ENCODE measurements at regions not wholly inside any gene's neighbourhood (a gene's known extent, or its start where the extent isn't known, plus 50 kb on each side); places are given as distances from the start of the nearest gene placed in this dataset.
"Not testable (repeated sequence)": the region's sequence is repeated elsewhere in the genome, so short reads cannot be mapped to it uniquely, and the experiment has no call there.

GRCh38 chr7:35915247-35915955 lies 114.5 kb downstream of the SEPTIN7 start:
- H3K4me3 ChIP-seq (ENCODE audit: low read length in 2 of 2); H3K36me3 ChIP-seq (ENCODE audit: control insufficient read depth in 1 of 2, insufficient read depth in 2 of 2, low read length in 1 of 2); H3K27me3 ChIP-seq (ENCODE audit: control insufficient read depth in 1 of 2, insufficient read depth in 2 of 2, low read length in 1 of 2); DNase-seq; H3K4me1 ChIP-seq (ENCODE audit: control insufficient read depth in 1 of 2, insufficient read depth in 2 of 2, low read length in 2 of 2); H3K9me3 ChIP-seq (ENCODE audit: control insufficient read depth, low read length); ATAC-seq (ENCODE audit: low FRiP score); H3K27ac ChIP-seq (ENCODE audit: low read depth in 1 of 2, low read length in 2 of 2): not testable (repeated sequence)
- 75 to 78% methylated on average over 6 of the region's 6 CpGs for WGBS, 2 donors
- intact Hi-C loops (cut with DNase I): loop anchor here (5.0 kb wide), 2 partner anchors 57 to 402 kb away; no protein-coding TSS in a partner anchor

GRCh38 chr7:35918217-35918616 lies 117.4 kb downstream of the SEPTIN7 start:
- WGBS, 2 donors: 53 to 72% methylated on average over 8 to 10 of the region's 10 CpGs
- not testable (repeated sequence) for ATAC-seq (ENCODE audit: low FRiP score)
- intact Hi-C loops (cut with DNase I): loop anchor here (5.0 kb wide), 2 partner anchors 54 to 399 kb away; no protein-coding TSS in a partner anchor

GRCh38 chr7:35919607-35920006 lies 118.8 kb downstream of the SEPTIN7 start:
- H3K27me3 ChIP-seq (ENCODE audit: control insufficient read depth in 1 of 2, insufficient read depth in 2 of 2, low read length in 1 of 2); ATAC-seq (ENCODE audit: low FRiP score); H3K9me3 ChIP-seq (ENCODE audit: control insufficient read depth, low read length); DNase-seq; H3K36me3 ChIP-seq (ENCODE audit: control insufficient read depth in 1 of 2, insufficient read depth in 2 of 2, low read length in 1 of 2); H3K4me3 ChIP-seq (ENCODE audit: low read length in 2 of 2); H3K4me1 ChIP-seq (ENCODE audit: control insufficient read depth in 1 of 2, insufficient read depth in 2 of 2, low read length in 2 of 2); H3K27ac ChIP-seq (ENCODE audit: low read depth in 1 of 2, low read length in 2 of 2): not testable (repeated sequence)
- intact Hi-C loops (cut with DNase I): loop anchor here (5.0 kb wide), 2 partner anchors 53 to 398 kb away; no protein-coding TSS in a partner anchor
- WGBS, 2 donors: 23 to 26% methylated on average over 5 to 6 of the region's 6 CpGs

More at GRCh38 chr7:35918217-35918616, 117.4 kb downstream of the SEPTIN7 start:
- DNase-seq; H3K4me1 ChIP-seq (ENCODE audit: control insufficient read depth in 1 of 2, insufficient read depth in 2 of 2, low read length in 2 of 2); H3K36me3 ChIP-seq (ENCODE audit: control insufficient read depth in 1 of 2, insufficient read depth in 2 of 2, low read length in 1 of 2); H3K27me3 ChIP-seq (ENCODE audit: control insufficient read depth in 1 of 2, insufficient read depth in 2 of 2, low read length in 1 of 2); H3K27ac ChIP-seq (ENCODE audit: low read depth in 1 of 2, low read length in 2 of 2); H3K4me3 ChIP-seq (ENCODE audit: low read length in 2 of 2); H3K9me3 ChIP-seq (ENCODE audit: control insufficient read depth, low read length): not testable (repeated sequence)

GRCh38 chr7:35921338-35921737 lies 120.5 kb downstream of the SEPTIN7 start:
- H3K4me1 ChIP-seq (ENCODE audit: control insufficient read depth in 1 of 2, insufficient read depth in 2 of 2, low read length in 2 of 2); H3K27ac ChIP-seq (ENCODE audit: low read depth in 1 of 2, low read length in 2 of 2); H3K27me3 ChIP-seq (ENCODE audit: control insufficient read depth in 1 of 2, insufficient read depth in 2 of 2, low read length in 1 of 2); H3K4me3 ChIP-seq (ENCODE audit: low read length in 2 of 2); ATAC-seq (ENCODE audit: low FRiP score); H3K9me3 ChIP-seq (ENCODE audit: control insufficient read depth, low read length); DNase-seq; intact Hi-C loops (cut with DNase I); H3K36me3 ChIP-seq (ENCODE audit: control insufficient read depth in 1 of 2, insufficient read depth in 2 of 2, low read length in 1 of 2): not testable (repeated sequence)
- 84% methylated on average over 5 of the region's 5 CpGs for WGBS, 2 donors

GRCh38 chr7:35924668-35925067 lies 123.8 kb downstream of the SEPTIN7 start:
- H3K36me3 ChIP-seq (ENCODE audit: control insufficient read depth in 1 of 2, insufficient read depth in 2 of 2, low read length in 1 of 2); H3K4me3 ChIP-seq (ENCODE audit: low read length in 2 of 2); DNase-seq; H3K9me3 ChIP-seq (ENCODE audit: control insufficient read depth, low read length); intact Hi-C loops (cut with DNase I); H3K27ac ChIP-seq (ENCODE audit: low read depth in 1 of 2, low read length in 2 of 2); H3K4me1 ChIP-seq (ENCODE audit: control insufficient read depth in 1 of 2, insufficient read depth in 2 of 2, low read length in 2 of 2); H3K27me3 ChIP-seq (ENCODE audit: control insufficient read depth in 1 of 2, insufficient read depth in 2 of 2, low read length in 1 of 2): not testable (repeated sequence)
- ATAC-seq (ENCODE audit: low FRiP score): peak; percentile 73
- WGBS, 2 donors: 60 to 74% methylated on average over 7 of the region's 7 CpGs

- H3K27ac ChIP-seq (ENCODE audit: low read depth in 1 of 2, low read length in 2 of 2); DNase-seq; H3K27me3 ChIP-seq (ENCODE audit: control insufficient read depth in 1 of 2, insufficient read depth in 2 of 2, low read length in 1 of 2); H3K4me3 ChIP-seq (ENCODE audit: low read length in 2 of 2); intact Hi-C loops (cut with DNase I); H3K36me3 ChIP-seq (ENCODE audit: control insufficient read depth in 1 of 2, insufficient read depth in 2 of 2, low read length in 1 of 2); H3K9me3 ChIP-seq (ENCODE audit: control insufficient read depth, low read length); H3K4me1 ChIP-seq (ENCODE audit: control insufficient read depth in 1 of 2, insufficient read depth in 2 of 2, low read length in 2 of 2); ATAC-seq (ENCODE audit: low FRiP score): not testable (repeated sequence)
- WGBS, 2 donors: 87 to 91% methylated on average over 8 of the region's 9 CpGs
Observed at GRCh38 chr7:35926966-35927365, 126.1 kb downstream of the SEPTIN7 start.

- ATAC-seq (ENCODE audit: low FRiP score); H3K4me1 ChIP-seq (ENCODE audit: control insufficient read depth in 1 of 2, insufficient read depth in 2 of 2, low read length in 2 of 2); DNase-seq; H3K9me3 ChIP-seq (ENCODE audit: control insufficient read depth, low read length); intact Hi-C loops (cut with DNase I); H3K27me3 ChIP-seq (ENCODE audit: control insufficient read depth in 1 of 2, insufficient read depth in 2 of 2, low read length in 1 of 2); H3K36me3 ChIP-seq (ENCODE audit: control insufficient read depth in 1 of 2, insufficient read depth in 2 of 2, low read length in 1 of 2); H3K27ac ChIP-seq (ENCODE audit: low read depth in 1 of 2, low read length in 2 of 2); H3K4me3 ChIP-seq (ENCODE audit: low read length in 2 of 2): not testable (repeated sequence)
Observed at GRCh38 chr7:35931134-35931533, 130.3 kb downstream of the SEPTIN7 start.

DNA sequence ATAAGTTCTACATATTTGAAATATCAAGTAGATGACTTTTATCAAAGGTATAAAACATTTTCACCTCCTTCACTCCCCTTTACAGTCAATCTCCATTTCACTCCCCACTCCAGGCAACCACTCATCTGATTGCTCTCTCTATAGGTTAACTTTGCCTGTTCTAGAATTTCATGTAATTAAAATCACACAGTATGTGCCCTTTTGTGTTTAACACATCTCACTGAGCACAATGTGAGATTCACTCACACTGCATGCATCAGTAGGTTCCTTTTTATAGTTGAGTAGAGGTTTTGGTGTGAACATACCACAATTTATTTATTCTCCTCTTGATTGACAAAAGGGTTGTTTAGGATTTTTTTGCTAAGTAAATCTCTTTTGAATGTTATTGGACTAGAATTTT lies 130.7 kb downstream of the SEPTIN7 start:
- H3K4me3 ChIP-seq (ENCODE audit: low read length in 2 of 2); H3K27ac ChIP-seq (ENCODE audit: low read depth in 1 of 2, low read length in 2 of 2); intact Hi-C loops (cut with DNase I); DNase-seq; H3K4me1 ChIP-seq (ENCODE audit: control insufficient read depth in 1 of 2, insufficient read depth in 2 of 2, low read length in 2 of 2); H3K27me3 ChIP-seq (ENCODE audit: control insufficient read depth in 1 of 2, insufficient read depth in 2 of 2, low read length in 1 of 2); H3K9me3 ChIP-seq (ENCODE audit: control insufficient read depth, low read length); H3K36me3 ChIP-seq (ENCODE audit: control insufficient read depth in 1 of 2, insufficient read depth in 2 of 2, low read length in 1 of 2); ATAC-seq (ENCODE audit: low FRiP score): not testable (repeated sequence)

GRCh38 chr7:35940695-35941094 lies 139.8 kb downstream of the SEPTIN7 start:
- DNase-seq; H3K27me3 ChIP-seq (ENCODE audit: control insufficient read depth in 1 of 2, insufficient read depth in 2 of 2, low read length in 1 of 2); H3K4me3 ChIP-seq (ENCODE audit: low read length in 2 of 2); H3K36me3 ChIP-seq (ENCODE audit: control insufficient read depth in 1 of 2, insufficient read depth in 2 of 2, low read length in 1 of 2); H3K27ac ChIP-seq (ENCODE audit: low read depth in 1 of 2, low read length in 2 of 2); H3K9me3 ChIP-seq (ENCODE audit: control insufficient read depth, low read length); intact Hi-C loops (cut with DNase I); ATAC-seq (ENCODE audit: low FRiP score); H3K4me1 ChIP-seq (ENCODE audit: control insufficient read depth in 1 of 2, insufficient read depth in 2 of 2, low read length in 2 of 2): not testable (repeated sequence)
- WGBS, 2 donors: 90 to 92% methylated on average over 8 of the region's 8 CpGs
